ENCODE measurements at regions not wholly inside any gene's neighbourhood (a gene's known extent, or its start where the extent isn't known, plus 50 kb on each side); places are given as distances from the start of the nearest gene placed in this dataset.

DNA sequence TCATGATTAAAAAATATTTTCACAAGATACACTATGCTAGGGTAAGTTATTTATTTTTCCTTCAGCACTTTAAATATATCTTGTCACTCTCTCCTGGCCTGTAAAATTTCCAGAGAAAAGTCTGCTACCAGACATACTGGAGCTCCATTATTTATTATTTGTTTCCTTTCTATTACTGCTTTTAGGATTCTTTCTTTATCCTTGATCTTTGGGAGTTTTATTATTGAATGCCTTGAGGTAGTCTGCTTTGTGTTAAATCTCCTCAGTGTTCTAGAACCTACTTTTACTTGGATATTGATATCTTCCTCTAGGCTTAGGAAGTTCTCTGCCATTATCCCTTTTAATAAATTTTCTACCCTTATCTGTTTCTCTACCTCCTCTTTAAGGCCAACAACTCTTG, 142.0 kb upstream of the TGFBR2 start:
- no peak overlapping the region for H3K27ac ChIP-seq (ENCODE audit: low read length)

DNA sequence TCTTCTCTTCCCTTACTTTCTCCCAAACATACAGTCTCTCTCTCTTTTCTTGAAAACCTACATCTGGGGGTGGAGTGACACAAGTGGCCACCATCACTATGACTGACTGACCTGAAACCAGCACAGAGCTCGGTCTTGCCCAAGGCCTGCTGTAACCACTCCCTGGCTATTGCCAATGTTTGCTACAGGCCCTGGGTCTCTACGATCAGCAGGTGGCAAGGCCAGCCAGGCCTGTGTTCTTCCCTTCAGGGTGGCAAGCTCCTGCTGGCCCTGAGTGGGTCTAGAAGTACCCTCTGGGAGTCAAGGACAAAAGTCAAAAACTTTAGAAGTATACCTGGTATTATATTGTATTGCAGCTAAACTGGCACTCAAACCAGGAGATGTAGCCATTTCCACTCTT, 140.9 kb upstream of the TGFBR2 start:
- POLR2A ChIA-PET, result no interaction called here
- no peak for ATAC-seq
- CTCF ChIA-PET, result no interaction called here
- Histone ChIP-seq H3K27me3 (ENCODE audit: control insufficient read depth, insufficient read depth, low read length) (no peaks in the 10 kb centered on the region), H3K36me3 (ENCODE audit: control insufficient read depth, insufficient read depth, low read length) (no peaks in the 10 kb centered on the region), H3K4me1 (ENCODE audit: control insufficient read depth, insufficient read depth, low read length) (no peaks in the 10 kb centered on the region), H3K4me3 (ENCODE audit: low read depth in 2 of 2, low read length in 2 of 2) (no peak overlapping the region), H3K9me3 (ENCODE audit: control insufficient read depth, insufficient read depth, low read depth, low read length) (no peaks in the 10 kb centered on the region; the same call in 1 of the 2 replicates), H3K27ac (ENCODE audit: low read length) (no peak overlapping the region)
- TF ChIP-seq TCF7L2 (IDR thresholded peaks at IDR 0.05; ENCODE audit: low read depth, low read length) (no peak), POLR2AphosphoS5 (IDR thresholded peaks at IDR 0.05; ENCODE audit: low read depth, low read length) (no peak), SIN3A (IDR thresholded peaks at IDR 0.05; ENCODE audit: borderline replicate concordance, insufficient read depth, low read depth, low read length) (no peak), CTCF (IDR thresholded peaks at IDR 0.05) (no peak)
- TF ChIP-seq, protein P1, sequence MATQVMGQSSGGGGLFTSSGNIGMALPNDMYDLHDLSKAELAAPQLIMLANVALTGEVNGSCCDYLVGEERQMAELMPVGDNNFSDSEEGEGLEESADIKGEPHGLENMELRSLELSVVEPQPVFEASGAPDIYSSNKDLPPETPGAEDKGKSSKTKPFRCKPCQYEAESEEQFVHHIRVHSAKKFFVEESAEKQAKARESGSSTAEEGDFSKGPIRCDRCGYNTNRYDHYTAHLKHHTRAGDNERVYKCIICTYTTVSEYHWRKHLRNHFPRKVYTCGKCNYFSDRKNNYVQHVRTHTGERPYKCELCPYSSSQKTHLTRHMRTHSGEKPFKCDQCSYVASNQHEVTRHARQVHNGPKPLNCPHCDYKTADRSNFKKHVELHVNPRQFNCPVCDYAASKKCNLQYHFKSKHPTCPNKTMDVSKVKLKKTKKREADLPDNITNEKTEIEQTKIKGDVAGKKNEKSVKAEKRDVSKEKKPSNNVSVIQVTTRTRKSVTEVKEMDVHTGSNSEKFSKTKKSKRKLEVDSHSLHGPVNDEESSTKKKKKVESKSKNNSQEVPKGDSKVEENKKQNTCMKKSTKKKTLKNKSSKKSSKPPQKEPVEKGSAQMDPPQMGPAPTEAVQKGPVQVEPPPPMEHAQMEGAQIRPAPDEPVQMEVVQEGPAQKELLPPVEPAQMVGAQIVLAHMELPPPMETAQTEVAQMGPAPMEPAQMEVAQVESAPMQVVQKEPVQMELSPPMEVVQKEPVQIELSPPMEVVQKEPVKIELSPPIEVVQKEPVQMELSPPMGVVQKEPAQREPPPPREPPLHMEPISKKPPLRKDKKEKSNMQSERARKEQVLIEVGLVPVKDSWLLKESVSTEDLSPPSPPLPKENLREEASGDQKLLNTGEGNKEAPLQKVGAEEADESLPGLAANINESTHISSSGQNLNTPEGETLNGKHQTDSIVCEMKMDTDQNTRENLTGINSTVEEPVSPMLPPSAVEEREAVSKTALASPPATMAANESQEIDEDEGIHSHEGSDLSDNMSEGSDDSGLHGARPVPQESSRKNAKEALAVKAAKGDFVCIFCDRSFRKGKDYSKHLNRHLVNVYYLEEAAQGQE (IDR thresholded peaks at IDR 0.05; ENCODE audit: insufficient read depth in 1 of 2, low read depth in 2 of 2, low read length in 1 of 2), result no peak
- DNase-seq (ENCODE audit: low read depth, low spot score), result no peak
- in situ Hi-C loops (cut with HindIII; ENCODE audit: low pct_unique_long_range_greater_than_20kb, low sequenced_read_pairs), result no loop called here
- intact Hi-C loops (cut with micrococcal nuclease; ENCODE audit: unreplicated experiment), result no loop called here
- BruUV-seq (replicated peaks), result no TSS peak

More for the DNA sequence above, 142.0 kb upstream of the TGFBR2 start:
- no peak for ATAC-seq
- ChIA-PET POLR2A (interaction anchor here (0.5 kb wide), 1 partner anchor 17 kb away, joined by 6 read pairs; no protein-coding TSS in a partner anchor), CTCF (no interaction called here)
- no TSS peak for BruUV-seq (replicated peaks)
- H3K27me3 ChIP-seq (ENCODE audit: control insufficient read depth, insufficient read depth, low read length), result no peaks in the 10 kb centered on the region
- intact Hi-C loops (cut with micrococcal nuclease; ENCODE audit: unreplicated experiment) (no loop called here), in situ Hi-C loops (cut with HindIII; ENCODE audit: low pct_unique_long_range_greater_than_20kb, low sequenced_read_pairs) (no loop called here)
- no peaks in the 10 kb centered on the region for H3K36me3 ChIP-seq (ENCODE audit: control insufficient read depth, insufficient read depth, low read length)
- H3K4me3 ChIP-seq (ENCODE audit: low read depth in 2 of 2, low read length in 2 of 2), result no peak overlapping the region
- TF ChIP-seq, protein P1 (IDR thresholded peaks at IDR 0.05; ENCODE audit: insufficient read depth in 1 of 2, low read depth in 2 of 2, low read length in 1 of 2), result no peak
- TF ChIP-seq TCF7L2 (IDR thresholded peaks at IDR 0.05; ENCODE audit: low read depth, low read length) (no peak), POLR2AphosphoS5 (IDR thresholded peaks at IDR 0.05; ENCODE audit: low read depth, low read length) (no peak), SIN3A (IDR thresholded peaks at IDR 0.05; ENCODE audit: borderline replicate concordance, insufficient read depth, low read depth, low read length) (no peak), CTCF (IDR thresholded peaks at IDR 0.05) (no peak)
- no peak for DNase-seq (ENCODE audit: low read depth, low spot score)
- H3K4me1 ChIP-seq (ENCODE audit: control insufficient read depth, insufficient read depth, low read length), result no peaks in the 10 kb centered on the region
- no peaks in the 10 kb centered on the region for H3K9me3 ChIP-seq (ENCODE audit: control insufficient read depth, insufficient read depth, low read depth, low read length)

All from Panc1 (cell line).